GM12875 (cell line): ENCODE measurements at regions not wholly inside any gene's neighbourhood (a gene's known extent, or its start where the extent isn't known, plus 50 kb on each side); places are given as distances from the start of the nearest gene placed in this dataset.

Source experiments
- H3K4me3 ChIP-seq: one replicate; pipeline ENCODE4 v1.5.1; 2011; ENCODE audit warnings: low read depth, low read length, control low read depth
- CTCF ChIP-seq: IDR thresholded peaks from 2 replicates; pipeline ENCODE4 v1.5.1; 2011; ENCODE audit warnings: low read depth, mild to moderate bottlenecking, control low read depth, inconsistent platforms, low read length, moderate library complexity, borderline replicate concordance; ENCODE audit not compliant: insufficient read depth

GRCh38 chr4:100086766-100087431 lies 103.4 kb downstream of the DDIT4L start:
- no peak overlapping the region for H3K4me3 ChIP-seq
- TF ChIP-seq CTCF: no peak

- no peak overlapping the region for H3K4me3 ChIP-seq
- no peak for TF ChIP-seq CTCF
Observed at GRCh38 chr4:100084892-100085291, 105.4 kb downstream of the DDIT4L start.

GRCh38 chr4:100083289-100083688 lies 107.0 kb downstream of the DDIT4L start:
- TF ChIP-seq CTCF: no peak

GRCh38 chr4:100082852-100083251 lies 107.4 kb downstream of the DDIT4L start:
- no peak for TF ChIP-seq CTCF
- H3K4me3 ChIP-seq: no peak overlapping the region

More at GRCh38 chr4:100083289-100083688, 107.0 kb downstream of the DDIT4L start:
- no peak overlapping the region for H3K4me3 ChIP-seq

- H3K4me3 ChIP-seq: no peak overlapping the region
- no peak for TF ChIP-seq CTCF
Observed at GRCh38 chr4:100081491-100081890, 108.8 kb downstream of the DDIT4L start.

GRCh38 chr4:100079264-100079663 lies 111.0 kb downstream of the DDIT4L start:
- H3K4me3 ChIP-seq: no peak overlapping the region
- no peak for TF ChIP-seq CTCF

GRCh38 chr4:100076753-100077152 lies 113.5 kb downstream of the DDIT4L start:
- no peak overlapping the region for H3K4me3 ChIP-seq
- TF ChIP-seq CTCF: no peak
